WERI-Rb-1 (cell line): ENCODE measurements at regions not wholly inside any gene's neighbourhood (a gene's known extent, or its start where the extent isn't known, plus 50 kb on each side); places are given as distances from the start of the nearest gene placed in this dataset.
"Not testable (repeated sequence)": the region's sequence is repeated elsewhere in the genome, so short reads cannot be mapped to it uniquely, and the experiment has no call there.

Experiments used
- DNase-seq: peaks from one replicate; pipeline ENCODE4 v3.0.0-alpha.2; 2020
- H3K27ac ChIP-seq: fragments of 250-450 bp; sonication (Bioruptor Pico); 2 replicates; pipeline ENCODE4 v1.5.1; 2020; ENCODE audit warnings: mild to moderate bottlenecking, moderate library complexity
- H3K27me3 ChIP-seq: fragments of 250-450 bp; sonication (Bioruptor Pico); 2 replicates; pipeline ENCODE4 v1.5.1; 2021; ENCODE audit warnings: mild to moderate bottlenecking, low read depth, moderate library complexity; ENCODE audit not compliant: insufficient read depth, severe bottlenecking
- H3K36me3 ChIP-seq: fragments of 250-450 bp; sonication (Bioruptor Pico); 2 replicates; pipeline ENCODE4 v1.5.1; 2020; ENCODE audit warnings: mild to moderate bottlenecking, moderate library complexity
- H3K4me3 ChIP-seq: 2 replicates; pipeline ENCODE4 v1.5.1; 2011; ENCODE audit warnings: low read depth, mild to moderate bottlenecking, control low read depth, low read length
- H3K9me3 ChIP-seq: fragments of 250-450 bp; sonication (Bioruptor Pico); 2 replicates; pipeline ENCODE4 v1.5.1; 2021; ENCODE audit warnings: mild to moderate bottlenecking, moderate library complexity; ENCODE audit not compliant: severe bottlenecking
- TF ChIP-seq, protein P1 (sequence below): IDR thresholded peaks from 2 replicates; pipeline ENCODE4 v1.5.1; 2011; ENCODE audit warnings: low read depth, mild to moderate bottlenecking, control low read depth, inconsistent platforms, low read length

DNA sequence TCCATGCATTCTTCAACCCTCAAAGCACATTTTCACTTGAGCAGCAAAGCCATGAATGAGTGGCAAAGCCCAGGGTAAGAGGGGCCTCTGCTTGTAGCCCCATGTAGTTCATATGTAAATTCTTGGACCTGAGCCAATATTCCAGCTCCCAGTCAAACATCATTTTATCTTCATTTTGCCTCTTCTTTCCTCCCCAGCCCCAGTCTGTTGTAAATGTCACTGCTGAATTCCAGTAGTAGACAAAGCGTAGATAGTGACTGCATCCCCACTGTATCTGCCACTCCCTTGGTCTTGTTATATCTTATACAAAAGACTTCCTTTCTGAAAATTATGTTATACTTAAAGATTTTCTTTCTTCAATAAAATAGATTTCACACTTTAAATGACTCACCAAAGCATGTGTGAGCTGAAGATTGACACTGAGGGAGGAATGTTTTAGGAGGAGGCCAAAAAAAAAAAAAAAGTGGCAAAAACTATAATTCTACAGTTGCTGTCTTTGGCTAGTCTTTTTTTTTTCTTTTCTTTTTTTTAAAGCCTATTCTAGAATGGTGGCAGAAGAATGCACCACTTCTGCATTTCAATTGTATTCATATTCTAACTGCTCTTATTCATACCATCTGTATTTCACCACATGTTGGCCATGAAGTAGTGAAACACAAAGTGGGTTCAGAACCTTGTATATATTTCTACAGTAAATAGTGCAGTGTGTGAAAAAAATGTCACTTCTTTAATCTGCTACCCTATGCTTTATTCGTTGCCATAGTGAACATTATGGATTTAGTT, 306.1 kb downstream of the CPS1 start:
- Histone ChIP-seq H3K27ac (peak overlapping the region; percentile 17; the same call in 1 of the 2 replicates), H3K4me3 (no peak overlapping the region), H3K9me3 (peaks cover under 1% of the 10 kb centered on the region), H3K36me3 (no peaks in the 10 kb centered on the region), H3K27me3 (no peaks in the 10 kb centered on the region)
- DNase-seq: no peak
- TF ChIP-seq, protein P1, sequence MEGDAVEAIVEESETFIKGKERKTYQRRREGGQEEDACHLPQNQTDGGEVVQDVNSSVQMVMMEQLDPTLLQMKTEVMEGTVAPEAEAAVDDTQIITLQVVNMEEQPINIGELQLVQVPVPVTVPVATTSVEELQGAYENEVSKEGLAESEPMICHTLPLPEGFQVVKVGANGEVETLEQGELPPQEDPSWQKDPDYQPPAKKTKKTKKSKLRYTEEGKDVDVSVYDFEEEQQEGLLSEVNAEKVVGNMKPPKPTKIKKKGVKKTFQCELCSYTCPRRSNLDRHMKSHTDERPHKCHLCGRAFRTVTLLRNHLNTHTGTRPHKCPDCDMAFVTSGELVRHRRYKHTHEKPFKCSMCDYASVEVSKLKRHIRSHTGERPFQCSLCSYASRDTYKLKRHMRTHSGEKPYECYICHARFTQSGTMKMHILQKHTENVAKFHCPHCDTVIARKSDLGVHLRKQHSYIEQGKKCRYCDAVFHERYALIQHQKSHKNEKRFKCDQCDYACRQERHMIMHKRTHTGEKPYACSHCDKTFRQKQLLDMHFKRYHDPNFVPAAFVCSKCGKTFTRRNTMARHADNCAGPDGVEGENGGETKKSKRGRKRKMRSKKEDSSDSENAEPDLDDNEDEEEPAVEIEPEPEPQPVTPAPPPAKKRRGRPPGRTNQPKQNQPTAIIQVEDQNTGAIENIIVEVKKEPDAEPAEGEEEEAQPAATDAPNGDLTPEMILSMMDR: no peak

DNA sequence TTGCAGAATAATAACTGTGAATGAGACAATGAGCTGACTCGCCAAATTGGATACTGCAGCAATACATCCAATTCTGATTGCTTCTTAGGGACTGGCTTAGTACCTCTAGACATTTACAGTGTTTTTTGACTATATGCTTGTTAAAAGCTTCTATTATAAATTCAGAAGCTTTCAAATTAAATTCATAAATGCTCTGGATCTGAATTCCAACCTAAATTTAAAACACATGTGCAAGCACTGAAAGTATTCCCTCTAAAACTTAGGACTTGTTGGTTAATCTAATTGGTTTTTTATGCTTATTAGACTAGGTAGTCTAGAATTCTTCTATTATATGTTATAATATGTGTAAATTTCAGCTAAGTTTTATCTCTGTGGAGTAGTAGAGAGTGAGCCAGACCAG, 306.9 kb downstream of the CPS1 start:
- H3K27me3 ChIP-seq: no peaks in the 10 kb centered on the region
- H3K4me3 ChIP-seq: no peak overlapping the region
- H3K36me3 ChIP-seq: no peaks in the 10 kb centered on the region
- H3K27ac ChIP-seq: no peak overlapping the region
- DNase-seq: no peak
- H3K9me3 ChIP-seq: peaks cover 2% of the 10 kb centered on the region
- TF ChIP-seq, protein P1: no peak

DNA sequence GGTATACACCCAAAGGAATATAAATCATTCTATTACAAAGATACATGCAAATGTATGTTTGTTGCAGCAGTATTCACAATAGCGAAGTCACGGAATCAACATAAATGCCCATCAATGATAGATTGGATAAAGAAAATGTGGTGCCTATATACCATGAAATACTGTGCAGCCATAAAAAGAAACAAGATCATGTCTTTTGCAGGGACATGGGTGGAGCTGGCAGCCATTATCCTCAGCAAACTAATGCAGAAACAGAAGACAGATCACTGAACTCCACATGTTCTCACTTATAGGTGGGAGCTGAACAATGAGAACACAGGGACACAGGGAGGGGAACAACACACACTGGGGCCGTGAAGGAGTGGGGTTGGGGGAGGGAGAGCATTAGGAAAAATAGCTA, 315.2 kb downstream of the CPS1 start:
- H3K27me3 ChIP-seq, H3K36me3 ChIP-seq, H3K9me3 ChIP-seq, DNase-seq, H3K27ac ChIP-seq, H3K4me3 ChIP-seq: not testable (repeated sequence)

DNA sequence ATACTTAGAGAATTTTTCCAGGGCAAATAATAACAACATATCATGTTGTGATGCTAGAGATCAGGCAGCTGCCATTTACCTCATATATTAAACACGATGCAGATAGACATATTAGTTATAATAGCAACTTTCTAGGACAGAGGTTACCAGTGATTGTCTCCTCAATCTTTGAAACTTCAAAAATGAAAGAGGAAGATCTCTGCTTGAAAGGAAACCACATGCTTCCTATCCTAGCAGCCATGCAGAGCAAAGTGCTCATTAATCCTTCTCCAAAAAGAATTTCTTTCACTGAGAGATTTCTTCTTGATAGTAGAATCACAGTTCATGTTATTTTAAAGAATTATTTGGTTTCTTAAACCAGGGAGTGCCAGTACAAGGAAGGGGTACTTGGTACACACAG, 317.2 kb downstream of the CPS1 start:
- Histone ChIP-seq H3K36me3 (no peaks in the 10 kb centered on the region), H3K27me3 (no peaks in the 10 kb centered on the region), H3K27ac (no peak overlapping the region), H3K9me3 (no peaks in the 10 kb centered on the region), H3K4me3 (no peak overlapping the region)
- DNase-seq: no peak
- TF ChIP-seq, protein P1: no peak

DNA sequence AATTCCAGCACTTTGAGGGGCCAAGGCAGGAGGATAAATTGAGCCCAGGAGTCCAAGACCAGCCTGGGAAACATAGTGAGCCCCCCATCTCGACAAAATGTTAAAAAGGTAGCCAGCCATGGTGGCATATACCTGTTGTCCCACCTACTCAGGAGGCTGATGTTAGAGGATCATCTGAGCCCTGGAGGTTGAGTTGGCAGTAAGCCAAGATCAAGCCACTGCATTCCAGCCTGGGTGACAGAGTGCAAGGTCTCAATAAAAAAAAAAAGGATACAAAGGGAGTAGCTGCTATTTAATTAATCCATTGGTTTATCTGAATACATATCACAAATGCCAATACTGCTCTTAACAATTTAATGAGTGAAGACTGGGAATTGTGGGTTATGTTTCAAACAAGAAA, 327.8 kb downstream of the CPS1 start:
- DNase-seq: no peak
- Histone ChIP-seq H3K9me3 (peaks cover 3% of the 10 kb centered on the region), H3K36me3 (no peaks in the 10 kb centered on the region), H3K27me3 (no peaks in the 10 kb centered on the region), H3K4me3 (no peak overlapping the region), H3K27ac (no peak overlapping the region)
- TF ChIP-seq, protein P1: no peak

DNA sequence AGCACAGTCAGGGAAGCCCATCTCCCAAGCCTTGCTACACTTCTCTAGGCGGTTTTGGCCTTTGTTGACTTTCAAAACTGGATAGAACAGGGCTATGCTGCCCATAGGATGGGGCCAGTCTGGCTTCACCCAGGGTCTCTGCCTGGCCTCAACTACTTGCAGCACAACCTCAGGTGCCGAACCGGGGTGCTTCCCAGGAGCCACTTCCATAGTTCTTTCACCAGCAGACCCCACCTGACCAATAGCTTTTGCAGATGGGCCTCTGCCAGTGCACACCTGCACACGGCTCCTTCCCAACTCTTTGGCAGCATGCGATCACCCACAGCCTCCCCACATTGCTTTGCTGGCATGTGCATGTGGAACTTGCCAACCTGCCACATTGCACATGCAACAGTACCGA, 331.6 kb downstream of the CPS1 start:
- no peak for DNase-seq
- Histone ChIP-seq H3K27me3 (no peaks in the 10 kb centered on the region), H3K27ac (no peak overlapping the region), H3K9me3 (peaks cover 14% of the 10 kb centered on the region), H3K36me3 (no peaks in the 10 kb centered on the region), H3K4me3 (no peak overlapping the region)
- TF ChIP-seq, protein P1: no peak
